Pancreas (tissue), 10 donors: ENCODE measurements at regions not wholly inside any gene's neighbourhood (a gene's known extent, or its start where the extent isn't known, plus 50 kb on each side); places are given as distances from the start of the nearest gene placed in this dataset.

Experiments
- ATAC-seq, 4 donors: fragments of 200-7000 bp; cut with Tn5 transposase; one replicate each; pipeline versions ENCODE4 v1.8.0 to v1.9.1; 2020; ENCODE audit warnings: mild to moderate bottlenecking in 4 of 4, moderate library complexity in 4 of 4
- DNase-seq, 6 donors: peaks; one replicate each; pipeline ENCODE4 v3.0.0-alpha.2; 2020
- FAIRE-seq: peaks from 2 replicates; lab custom pipeline; 2012; peaks lifted over from hg19 to GRCh38; lab: Jason Lieb, UNC
- H3K27ac ChIP-seq, 4 donors: fragments of 200-600 bp; sonication (generic); 1 replicate in 3 of 4; 2 replicates in 1 of 4; pipeline versions ENCODE4 v1.5.0 to v1.8.0; 2020
- H3K27me3 ChIP-seq, 4 donors: fragments of 200-600 bp; one replicate each; pipeline ENCODE4 v1.8.0; 2021
- H3K36me3 ChIP-seq, 3 donors: fragments of 200-600 bp; sonication (generic) in 1 of 3; one replicate each; pipeline versions ENCODE4 v1.5.0 to v1.8.0; 2020 to 2021
- H3K4me1 ChIP-seq, 3 donors: fragments of 200-600 bp; one replicate each; pipeline ENCODE4 v1.8.0; 2021
- H3K4me3 ChIP-seq, 4 donors: fragments of 200-600 bp; sonication (generic) in 2 of 4; one replicate each; pipeline versions ENCODE4 v1.5.0 to v1.8.0; 2020 to 2021
- H3K9me3 ChIP-seq, 4 donors: fragments of 200-600 bp; one replicate each; pipeline ENCODE4 v1.8.0; 2021
- WGBS, 2 donors: extraction: QIAGEN DNeasy Blood & Tissue Kit; methylation state at CpG; one replicate each; pipeline ENCODE4 v1.1.7; 2013; 5-methylcytosine and 5-hydroxymethylcytosine counted together
- intact Hi-C, 3 donors: fragments of 100-400 bp; cut with DNase I; formaldehyde crosslinking; loops; one replicate each; pipeline versions ENCODE4 v1.11.1 to v1.14.2; 2022
- TF ChIP-seq, protein P1 (sequence below), 4 donors: fragments of 200-600 bp; sonication (generic) in 3 of 4; IDR thresholded peaks; one replicate each; pipeline versions ENCODE4 v1.5.0 to v1.8.0; 2021; ENCODE audit warnings: antibody characterized with exemption in 4 of 4
- donor health status: healthy with polysubstance abuse.
- donor health status: DM: no; HTN: no; CAD: no; lungs with moderate emphysema.
- donor health status: DM: no; HTN: no; CAD: no.
- donor health status: control.
- donor health status: control.
- donor health status: Bipolar disorder and iron deficiency.
- donor health status: DM: yes; HTN: yes; CAD: no.
- donor health status: DM: no; HTN: no; CAD: no.
- donor health status: DM: no; HTN: no; CAD: no.
- donor health status: DM: yes; HTN: yes; CAD: no.

DNA sequence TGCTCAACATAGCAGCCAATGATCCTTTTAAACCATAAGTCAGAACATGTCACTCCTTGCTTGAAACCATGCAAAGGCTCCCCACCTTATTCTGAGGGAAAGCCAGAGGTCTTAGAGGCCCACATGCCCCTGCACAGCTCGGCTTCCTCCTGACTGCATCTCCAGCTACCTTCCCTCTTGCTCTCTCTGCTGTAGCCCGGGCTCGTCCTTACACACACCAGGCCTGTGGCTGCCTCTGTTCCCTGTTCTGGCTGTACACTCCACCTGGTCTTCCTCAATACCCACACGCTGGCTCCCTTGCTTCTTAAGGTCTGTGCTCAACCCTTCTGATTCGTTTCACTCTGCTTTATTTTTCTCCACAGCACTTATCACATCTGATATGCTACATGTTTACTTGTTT is 116.2 kb downstream of the TNFAIP3 start:
- Histone ChIP-seq H3K4me1 (no peaks in the 10 kb centered on the region), H3K27me3 (no peaks in the 10 kb centered on the region), H3K9me3 (no peaks in the 10 kb centered on the region), H3K27ac (no peak overlapping the region), H3K4me3 (no peak overlapping the region), H3K36me3 (no peaks in the 10 kb centered on the region)
- no peak for DNase-seq
- intact Hi-C loops: no loop called here
- TF ChIP-seq, protein P1, sequence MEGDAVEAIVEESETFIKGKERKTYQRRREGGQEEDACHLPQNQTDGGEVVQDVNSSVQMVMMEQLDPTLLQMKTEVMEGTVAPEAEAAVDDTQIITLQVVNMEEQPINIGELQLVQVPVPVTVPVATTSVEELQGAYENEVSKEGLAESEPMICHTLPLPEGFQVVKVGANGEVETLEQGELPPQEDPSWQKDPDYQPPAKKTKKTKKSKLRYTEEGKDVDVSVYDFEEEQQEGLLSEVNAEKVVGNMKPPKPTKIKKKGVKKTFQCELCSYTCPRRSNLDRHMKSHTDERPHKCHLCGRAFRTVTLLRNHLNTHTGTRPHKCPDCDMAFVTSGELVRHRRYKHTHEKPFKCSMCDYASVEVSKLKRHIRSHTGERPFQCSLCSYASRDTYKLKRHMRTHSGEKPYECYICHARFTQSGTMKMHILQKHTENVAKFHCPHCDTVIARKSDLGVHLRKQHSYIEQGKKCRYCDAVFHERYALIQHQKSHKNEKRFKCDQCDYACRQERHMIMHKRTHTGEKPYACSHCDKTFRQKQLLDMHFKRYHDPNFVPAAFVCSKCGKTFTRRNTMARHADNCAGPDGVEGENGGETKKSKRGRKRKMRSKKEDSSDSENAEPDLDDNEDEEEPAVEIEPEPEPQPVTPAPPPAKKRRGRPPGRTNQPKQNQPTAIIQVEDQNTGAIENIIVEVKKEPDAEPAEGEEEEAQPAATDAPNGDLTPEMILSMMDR (IDR thresholded peaks at IDR 0.05): no peak
- no peak for FAIRE-seq
- 76 to 90% methylated on average over 5 of the region's 5 CpGs for WGBS, 2 donors
- no peak for ATAC-seq

DNA sequence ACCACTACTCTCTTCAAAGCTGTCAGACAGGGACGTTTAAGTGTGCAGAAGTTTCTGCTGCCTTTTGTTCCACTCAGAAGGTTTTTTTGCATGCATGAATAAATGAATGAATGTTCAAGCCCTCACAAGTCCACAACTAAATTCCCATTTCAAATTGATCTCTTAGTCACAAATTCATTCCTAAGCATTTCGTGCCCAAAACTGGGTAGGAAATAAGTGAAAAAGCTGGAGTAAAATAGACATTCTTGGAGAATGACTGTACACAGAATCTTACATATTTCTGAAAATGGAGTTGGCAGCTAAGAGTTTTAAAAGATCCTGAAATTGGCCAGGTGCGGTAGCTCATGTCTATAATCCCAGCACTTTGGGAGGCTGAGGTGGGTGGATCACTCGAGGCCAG is 117.6 kb downstream of the PERP start:
- H3K4me3 ChIP-seq: no peak overlapping the region
- no peaks in the 10 kb centered on the region for H3K9me3 ChIP-seq
- no peaks in the 10 kb centered on the region for H3K4me1 ChIP-seq
- ATAC-seq: no peak
- WGBS, 2 donors: 73 to 81% methylated on average over 4 of the region's 4 CpGs
- no peak for FAIRE-seq
- no peak overlapping the region for H3K27ac ChIP-seq
- TF ChIP-seq, protein P1 (IDR thresholded peaks at IDR 0.05): no peak
- intact Hi-C loops: no loop called here
- no peaks in the 10 kb centered on the region for H3K36me3 ChIP-seq
- no peak for DNase-seq
- H3K27me3 ChIP-seq: no peaks in the 10 kb centered on the region

DNA sequence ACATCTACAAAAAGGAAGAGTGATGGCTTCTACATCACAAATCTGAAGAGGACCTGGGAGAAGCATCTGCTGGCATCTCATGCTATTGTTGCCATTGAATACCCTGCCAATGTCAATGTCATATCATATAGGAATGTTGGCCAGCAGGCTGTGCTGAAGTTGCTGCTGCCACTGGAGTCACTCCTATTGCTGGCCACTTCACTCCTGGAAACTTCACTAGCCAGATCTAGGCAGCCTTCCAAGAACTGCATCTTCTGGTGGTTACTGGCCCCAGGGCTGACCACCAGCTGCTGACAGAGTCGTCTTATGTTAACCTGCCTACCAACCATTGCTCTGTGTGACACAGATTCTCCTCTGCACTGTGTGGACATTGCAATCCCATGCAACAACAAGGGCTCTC is 111.8 kb downstream of the PERP start:
- ATAC-seq: no peak
- WGBS, 2 donors: 41 to 61% methylated on average over 1 of the region's 1 CpG

DNA sequence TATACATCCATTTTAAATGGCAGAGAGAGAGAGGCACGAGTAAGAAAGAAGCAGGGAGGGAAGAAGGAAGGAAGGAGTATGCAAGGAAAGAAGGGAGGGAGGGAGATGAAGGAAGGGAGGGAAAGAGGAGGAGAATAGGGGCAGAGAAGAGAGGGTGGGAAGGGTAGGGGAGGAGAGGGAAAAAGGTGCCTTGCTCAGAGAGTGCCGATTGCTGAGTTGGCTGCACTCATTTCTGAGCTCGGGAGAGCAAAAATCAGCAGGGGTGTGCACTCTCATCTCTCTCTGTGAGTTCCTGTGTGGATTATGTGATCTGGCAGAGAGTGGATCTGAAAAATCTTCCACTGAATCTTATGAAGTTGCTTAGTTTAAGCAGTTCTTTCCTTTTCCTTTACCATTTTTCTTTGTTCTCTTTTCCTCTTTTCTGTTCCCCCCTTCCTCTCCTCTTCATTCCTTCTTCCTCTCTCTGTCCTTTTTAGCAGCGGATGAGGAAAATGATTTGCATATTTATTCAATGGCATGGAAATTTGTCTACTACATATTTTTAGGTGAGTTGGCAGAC is 108.7 kb downstream of the PERP start:
- TF ChIP-seq, protein P1 (IDR thresholded peaks at IDR 0.05): no peak
- H3K4me3 ChIP-seq: no peak overlapping the region
- H3K36me3 ChIP-seq: no peaks in the 10 kb centered on the region
- no peak overlapping the region for H3K27ac ChIP-seq
- 60 to 63% methylated on average over 4 of the region's 4 CpGs for WGBS, 2 donors
- H3K27me3 ChIP-seq: no peaks in the 10 kb centered on the region
- no peak for DNase-seq
- FAIRE-seq: no peak
- H3K9me3 ChIP-seq: no peaks in the 10 kb centered on the region
- H3K4me1 ChIP-seq: no peaks in the 10 kb centered on the region
- ATAC-seq: no peak
- intact Hi-C loops: loop anchor here in 1 of 3 donors (5.0 kb wide), 1 partner anchor 114 kb away; no protein-coding TSS in a partner anchor

More for the DNA sequence above, 111.8 kb downstream of the PERP start:
- FAIRE-seq (no peak), DNase-seq (no peak)
- no peaks in the 10 kb centered on the region for H3K4me1 ChIP-seq
- intact Hi-C loops: loop anchor here in 1 of 3 donors (5.0 kb wide), 1 partner anchor 117 kb away; no protein-coding TSS in a partner anchor
- TF ChIP-seq, protein P1 (IDR thresholded peaks at IDR 0.05): no peak
- no peaks in the 10 kb centered on the region for H3K9me3 ChIP-seq
- H3K4me3 ChIP-seq: no peak overlapping the region
- no peaks in the 10 kb centered on the region for H3K36me3 ChIP-seq
- H3K27me3 ChIP-seq: no peaks in the 10 kb centered on the region
- H3K27ac ChIP-seq: no peak overlapping the region

DNA sequence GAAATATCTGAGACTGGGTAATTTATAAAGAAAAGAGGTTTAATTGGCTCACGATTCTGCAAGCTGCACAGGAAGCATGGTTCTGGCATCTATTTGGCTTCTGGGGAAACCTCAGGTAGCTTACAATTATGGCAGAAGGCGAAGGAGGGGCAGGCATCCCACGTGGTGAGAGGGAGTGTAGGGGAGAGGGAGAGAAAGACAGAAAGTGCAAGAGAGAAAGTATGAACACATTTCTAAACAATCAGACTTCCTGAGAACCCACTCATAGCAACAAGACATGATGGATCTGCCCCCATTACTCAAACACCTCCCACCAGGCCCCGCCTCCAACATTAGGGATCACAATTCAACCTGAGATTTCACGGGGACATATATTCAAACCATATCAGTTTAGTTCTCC is 107.4 kb downstream of the PERP start:
- 51 to 57% methylated on average over 5 of the region's 5 CpGs for WGBS, 2 donors
- TF ChIP-seq, protein P1 (IDR thresholded peaks at IDR 0.05): no peak
- FAIRE-seq (no peak), DNase-seq (no peak), ATAC-seq (no peak)
- H3K9me3 ChIP-seq: no peaks in the 10 kb centered on the region
- intact Hi-C loops: loop anchor here in 1 of 3 donors (5.0 kb wide), 1 partner anchor 112 kb away; no protein-coding TSS in a partner anchor
- H3K36me3 ChIP-seq: no peaks in the 10 kb centered on the region
- H3K27ac ChIP-seq: no peak overlapping the region
- H3K27me3 ChIP-seq: no peaks in the 10 kb centered on the region
- H3K4me3 ChIP-seq: no peak overlapping the region
- no peaks in the 10 kb centered on the region for H3K4me1 ChIP-seq
